Activated CD4-positive, alpha-beta T cell treated with anti-CD3 and anti-CD28 coated beads, Interleukin-2, Interleukin-6, amounts not matched to agents 100 ng/mL and 50 ng/mL, durations not matched to agents 16 hours and 8 hours (primary cell): ENCODE measurements at regions not wholly inside any gene's neighbourhood (a gene's known extent, or its start where the extent isn't known, plus 50 kb on each side); places are given as distances from the start of the nearest gene placed in this dataset.

ENCODE experiments used
- DNase-seq: peaks from one replicate; pipeline ENCODE4 v3.0.0-alpha.2; 2020

GRCh38 chr6:48369100-48369499 lies 258.1 kb upstream of the PTCHD4 start:
- no peak for DNase-seq

GRCh38 chr6:48325701-48326100 lies 214.7 kb upstream of the PTCHD4 start:
- no peak for DNase-seq

GRCh38 chr6:48318670-48319069 lies 207.7 kb upstream of the PTCHD4 start:
- DNase-seq, result no peak

GRCh38 chr6:48315915-48316314 lies 204.9 kb upstream of the PTCHD4 start:
- DNase-seq, result no peak

- DNase-seq, result no peak
These were observed 204.2 kb upstream of the PTCHD4 start for GRCh38 chr6:48315051-48315719.

- no peak for DNase-seq
These were observed 200.3 kb upstream of the PTCHD4 start for GRCh38 chr6:48311301-48311700.

GRCh38 chr6:48307573-48307972 lies 196.6 kb upstream of the PTCHD4 start:
- no peak for DNase-seq

- DNase-seq, result no peak
These were observed 179.6 kb upstream of the PTCHD4 start for GRCh38 chr6:48290595-48290994.

GRCh38 chr6:48289841-48290240 lies 178.8 kb upstream of the PTCHD4 start:
- DNase-seq, result no peak

GRCh38 chr6:48281217-48281616 lies 170.2 kb upstream of the PTCHD4 start:
- DNase-seq, result no peak

GRCh38 chr6:48280035-48280620 lies 169.1 kb upstream of the PTCHD4 start:
- no peak for DNase-seq

- no peak for DNase-seq
These were observed 167.3 kb upstream of the PTCHD4 start for GRCh38 chr6:48278261-48278660.

- DNase-seq, result no peak
These were observed 161.5 kb upstream of the PTCHD4 start for GRCh38 chr6:48272518-48272917.

- DNase-seq, result no peak
These were observed 144.1 kb upstream of the PTCHD4 start for GRCh38 chr6:48255094-48255493.

GRCh38 chr6:48249071-48249470 lies 138.1 kb upstream of the PTCHD4 start:
- no peak for DNase-seq

- no peak for DNase-seq
These were observed 132.1 kb upstream of the PTCHD4 start for GRCh38 chr6:48243071-48243470.

- no peak for DNase-seq
These were observed 129.3 kb upstream of the PTCHD4 start for GRCh38 chr6:48240287-48240686.

GRCh38 chr6:48236375-48236774 lies 125.4 kb upstream of the PTCHD4 start:
- no peak for DNase-seq

GRCh38 chr6:48233063-48233462 lies 122.1 kb upstream of the PTCHD4 start:
- DNase-seq, result no peak

GRCh38 chr6:48229841-48230240 lies 118.8 kb upstream of the PTCHD4 start:
- DNase-seq, result no peak

- DNase-seq, result no peak
These were observed 111.2 kb upstream of the PTCHD4 start for GRCh38 chr6:48222241-48222640.

- no peak for DNase-seq
These were observed 102.2 kb upstream of the PTCHD4 start for GRCh38 chr6:48213076-48213788.

GRCh38 chr6:48212501-48212900 lies 101.5 kb upstream of the PTCHD4 start:
- no peak for DNase-seq

GRCh38 chr6:48206091-48206490 lies 95.1 kb upstream of the PTCHD4 start:
- no peak for DNase-seq
